NCI-H2227 treated with DMSO at 0.1 percent for 48 hours (cell line): ENCODE measurements at regions not wholly inside any gene's neighbourhood (a gene's known extent, or its start where the extent isn't known, plus 50 kb on each side); places are given as distances from the start of the nearest gene placed in this dataset.
"Not testable (repeated sequence)": the region's sequence is repeated elsewhere in the genome, so short reads cannot be mapped to it uniquely, and the experiment has no call there.

ENCODE experiments used
- DNase-seq: peaks from one replicate; lab custom pipeline; 2025; lab: John Stamatoyannopoulos, UW

- DNase-seq = no peak
Measured at GRCh38 chr1:58062635-58063034, 483.9 kb downstream of the OMA1 start.

GRCh38 chr1:58060559-58061170 is 485.9 kb downstream of the OMA1 start:
- DNase-seq = no peak

GRCh38 chr1:58059789-58060188 is 486.7 kb downstream of the OMA1 start:
- no peak for DNase-seq

- no peak for DNase-seq
Measured at GRCh38 chr1:58058323-58058722, 488.2 kb downstream of the OMA1 start.

GRCh38 chr1:58057826-58058225 is 488.7 kb downstream of the OMA1 start:
- DNase-seq = no peak

GRCh38 chr1:58051187-58051586 is 495.3 kb downstream of the OMA1 start:
- DNase-seq = not testable (repeated sequence)

GRCh38 chr1:58047265-58047858 is 499.2 kb downstream of the OMA1 start:
- DNase-seq = no peak

- no peak for DNase-seq
Measured at GRCh38 chr1:58045094-58045705, 501.3 kb downstream of the OMA1 start.

GRCh38 chr1:58041621-58042020 is 504.9 kb downstream of the OMA1 start:
- DNase-seq = no peak

- DNase-seq = no peak
Measured at GRCh38 chr1:58038574-58038973, 508.0 kb downstream of the OMA1 start.

- DNase-seq = no peak
Measured at GRCh38 chr1:58035523-58035922, 511.0 kb downstream of the OMA1 start.

GRCh38 chr1:58033311-58033710 is 513.2 kb downstream of the OMA1 start:
- no peak for DNase-seq

GRCh38 chr1:58032611-58033073 is 513.9 kb downstream of the OMA1 start:
- no peak for DNase-seq

GRCh38 chr1:58031416-58031815 is 515.1 kb downstream of the OMA1 start:
- DNase-seq = no peak

- no peak for DNase-seq
Measured at GRCh38 chr1:58030456-58030855, 516.1 kb downstream of the OMA1 start.

- no peak for DNase-seq
Measured at GRCh38 chr1:58017641-58018040, 528.9 kb downstream of the OMA1 start.

GRCh38 chr1:58013237-58013636 is 533.3 kb downstream of the OMA1 start:
- no peak for DNase-seq

GRCh38 chr1:58011978-58012377 is 534.5 kb downstream of the OMA1 start:
- no peak for DNase-seq

GRCh38 chr1:58006421-58007046 is 540.0 kb downstream of the OMA1 start:
- no peak for DNase-seq

- no peak for DNase-seq
Measured at GRCh38 chr1:58005212-58005611, 541.3 kb downstream of the OMA1 start.

- DNase-seq = no peak
Measured at GRCh38 chr1:58003988-58004387, 542.5 kb downstream of the OMA1 start.

- no peak for DNase-seq
Measured at GRCh38 chr1:58003059-58003458, 543.5 kb downstream of the OMA1 start.

- no peak for DNase-seq
Measured at GRCh38 chr1:58000821-58001220, 545.7 kb downstream of the OMA1 start.
